Ovary (tissue), 3 donors: ENCODE measurements at regions not wholly inside any gene's neighbourhood (a gene's known extent, or its start where the extent isn't known, plus 50 kb on each side); places are given as distances from the start of the nearest gene placed in this dataset.
"Not testable (repeated sequence)": the region's sequence is repeated elsewhere in the genome, so short reads cannot be mapped to it uniquely, and the experiment has no call there.

Source experiments
- CTCF ChIP-seq, 3 donors: fragments of 450-650 bp in 2 of 3; fragments of 200-600 bp in 1 of 3; IDR thresholded peaks; one replicate each; pipeline versions ENCODE4 v1.5.1 to v1.8.0; 2016 to 2022; ENCODE audit warnings: antibody characterized with exemption in 3 of 3, mild to moderate bottlenecking in 1 of 3
- EP300 ChIP-seq: sonication (generic); formaldehyde crosslinking; IDR thresholded peaks from one replicate; pipeline ENCODE4 v1.6.1; 2017; ENCODE audit warnings: antibody characterized with exemption
- POLR2A ChIP-seq: fragments of 450-650 bp; IDR thresholded peaks from one replicate; pipeline ENCODE4 v1.6.1; 2017; ENCODE audit warnings: antibody characterized with exemption, mild to moderate bottlenecking, moderate library complexity
- donor health status: DM: no; HTN: no; CAD: no.

- not testable (repeated sequence) for TF ChIP-seq CTCF (IDR thresholded peaks at IDR 0.05); POLR2A; EP300
Observed at GRCh38 chr3:104043001-104043543, 1323.6 kb upstream of the ALCAM start.
